GM19372 (cell line): ENCODE measurements at regions not wholly inside any gene's neighbourhood (a gene's known extent, or its start where the extent isn't known, plus 50 kb on each side); places are given as distances from the start of the nearest gene placed in this dataset.
"Not testable (repeated sequence)": the region's sequence is repeated elsewhere in the genome, so short reads cannot be mapped to it uniquely, and the experiment has no call there.

Source experiments
- ATAC-seq: cut with Tn5 transposase; IDR thresholded peaks from one replicate; pipeline ENCODE4 v1.9.1; 2021; ENCODE audit warnings: mild to moderate bottlenecking, low read depth, moderate library complexity; ENCODE audit not compliant: unreplicated experiment

- no peak for ATAC-seq
Measured at GRCh38 chr3:80771085-80771484, 990.4 kb downstream of the GBE1 start.

- no peak for ATAC-seq
Measured at GRCh38 chr3:80770106-80771074, 991.1 kb downstream of the GBE1 start.

- ATAC-seq: no peak
Measured at GRCh38 chr3:80769683-80770082, 991.8 kb downstream of the GBE1 start.

GRCh38 chr3:80767604-80768003 is 993.8 kb downstream of the GBE1 start:
- ATAC-seq: no peak

GRCh38 chr3:80754969-80755368 is 987.2 kb upstream of the ROBO1 start:
- ATAC-seq: no peak

GRCh38 chr3:80753021-80753420 is 985.2 kb upstream of the ROBO1 start:
- ATAC-seq: no peak

- no peak for ATAC-seq
Measured at GRCh38 chr3:80750637-80751036, 982.8 kb upstream of the ROBO1 start.

- no peak for ATAC-seq
Measured at GRCh38 chr3:80734920-80735319, 967.1 kb upstream of the ROBO1 start.

- ATAC-seq: no peak
Measured at GRCh38 chr3:80734483-80734882, 966.7 kb upstream of the ROBO1 start.

- no peak for ATAC-seq
Measured at GRCh38 chr3:80733522-80734176, 965.9 kb upstream of the ROBO1 start.

- not testable (repeated sequence) for ATAC-seq
Measured at GRCh38 chr3:80727561-80727960, 959.8 kb upstream of the ROBO1 start.

- ATAC-seq: not testable (repeated sequence)
Measured at GRCh38 chr3:80709597-80710322, 942.0 kb upstream of the ROBO1 start.

GRCh38 chr3:80705290-80705689 is 937.5 kb upstream of the ROBO1 start:
- no peak for ATAC-seq

GRCh38 chr3:80701349-80701748 is 933.6 kb upstream of the ROBO1 start:
- ATAC-seq: no peak

GRCh38 chr3:80697291-80697690 is 929.5 kb upstream of the ROBO1 start:
- ATAC-seq: no peak

GRCh38 chr3:80696280-80696679 is 928.5 kb upstream of the ROBO1 start:
- ATAC-seq: no peak

GRCh38 chr3:80688814-80689213 is 921.0 kb upstream of the ROBO1 start:
- no peak for ATAC-seq

GRCh38 chr3:80682951-80683350 is 915.2 kb upstream of the ROBO1 start:
- no peak for ATAC-seq

GRCh38 chr3:80682235-80682634 is 914.4 kb upstream of the ROBO1 start:
- no peak for ATAC-seq

- ATAC-seq: no peak
Measured at GRCh38 chr3:80677796-80678195, 910.0 kb upstream of the ROBO1 start.

GRCh38 chr3:80676866-80677265 is 909.1 kb upstream of the ROBO1 start:
- ATAC-seq: no peak
